ENCODE measurements at regions not wholly inside any gene's neighbourhood (a gene's known extent, or its start where the extent isn't known, plus 50 kb on each side); places are given as distances from the start of the nearest gene placed in this dataset.

DNA sequence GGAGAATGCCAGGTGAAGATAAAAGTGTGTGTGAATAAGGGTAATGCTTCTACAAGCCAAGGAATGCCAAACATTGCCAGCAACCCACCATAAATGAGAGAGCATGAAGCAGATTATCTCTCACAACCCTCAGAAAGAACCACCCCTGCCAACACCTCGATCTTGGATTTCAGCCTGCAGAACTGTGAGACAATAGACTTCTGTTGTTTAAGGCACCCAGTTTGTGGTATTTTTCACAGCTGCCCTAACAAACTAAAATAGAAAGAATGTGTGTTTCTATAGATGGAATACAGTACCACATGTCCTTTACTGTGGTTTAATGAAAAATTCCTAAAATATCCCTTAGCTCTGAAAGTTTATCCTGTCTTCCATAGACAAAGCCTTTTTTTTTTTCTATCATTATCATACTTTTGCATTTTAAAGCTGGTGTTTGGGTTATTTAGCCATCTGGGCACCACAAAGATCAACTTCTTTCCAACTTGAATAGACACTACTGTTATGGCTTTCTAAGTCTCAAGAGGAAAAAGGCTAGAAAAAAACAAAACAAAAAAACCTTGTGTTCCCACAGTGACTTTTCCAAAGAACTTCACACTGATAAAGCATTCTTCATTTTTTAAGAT is 505.6 kb downstream of the KCTD12 start:
- TF ChIP-seq RAD21 (IDR thresholded peaks at IDR 0.05) (no peak), GABPA (IDR thresholded peaks at IDR 0.05 in 1 of 2, conservative IDR thresholded peaks at IDR 0.05 in 1 of 2) (no peak), TAF1 (conservative IDR thresholded peaks at IDR 0.05) (no peak), SP1 (IDR thresholded peaks at IDR 0.05) (no peak)
- TF ChIP-seq, protein P1, sequence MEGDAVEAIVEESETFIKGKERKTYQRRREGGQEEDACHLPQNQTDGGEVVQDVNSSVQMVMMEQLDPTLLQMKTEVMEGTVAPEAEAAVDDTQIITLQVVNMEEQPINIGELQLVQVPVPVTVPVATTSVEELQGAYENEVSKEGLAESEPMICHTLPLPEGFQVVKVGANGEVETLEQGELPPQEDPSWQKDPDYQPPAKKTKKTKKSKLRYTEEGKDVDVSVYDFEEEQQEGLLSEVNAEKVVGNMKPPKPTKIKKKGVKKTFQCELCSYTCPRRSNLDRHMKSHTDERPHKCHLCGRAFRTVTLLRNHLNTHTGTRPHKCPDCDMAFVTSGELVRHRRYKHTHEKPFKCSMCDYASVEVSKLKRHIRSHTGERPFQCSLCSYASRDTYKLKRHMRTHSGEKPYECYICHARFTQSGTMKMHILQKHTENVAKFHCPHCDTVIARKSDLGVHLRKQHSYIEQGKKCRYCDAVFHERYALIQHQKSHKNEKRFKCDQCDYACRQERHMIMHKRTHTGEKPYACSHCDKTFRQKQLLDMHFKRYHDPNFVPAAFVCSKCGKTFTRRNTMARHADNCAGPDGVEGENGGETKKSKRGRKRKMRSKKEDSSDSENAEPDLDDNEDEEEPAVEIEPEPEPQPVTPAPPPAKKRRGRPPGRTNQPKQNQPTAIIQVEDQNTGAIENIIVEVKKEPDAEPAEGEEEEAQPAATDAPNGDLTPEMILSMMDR (IDR thresholded peaks at IDR 0.05; ENCODE audit: low read depth, low read length, missing input control) = no peak
- TF ChIP-seq, protein P2, sequence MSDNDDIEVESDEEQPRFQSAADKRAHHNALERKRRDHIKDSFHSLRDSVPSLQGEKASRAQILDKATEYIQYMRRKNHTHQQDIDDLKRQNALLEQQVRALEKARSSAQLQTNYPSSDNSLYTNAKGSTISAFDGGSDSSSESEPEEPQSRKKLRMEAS (IDR thresholded peaks at IDR 0.05) = no peak

Data from liver (tissue), 3 donors.